Liver (tissue), 3 donors: ENCODE measurements at regions not wholly inside any gene's neighbourhood (a gene's known extent, or its start where the extent isn't known, plus 50 kb on each side); places are given as distances from the start of the nearest gene placed in this dataset.

Experiments used
- JUND ChIP-seq, 2 donors: IDR thresholded peaks; 2 replicates each; pipeline ENCODE4 v1.6.1; 2016; ENCODE audit warnings: antibody characterized with exemption in 2 of 2
- RAD21 ChIP-seq, 2 donors: IDR thresholded peaks; 2 replicates each; pipeline ENCODE4 v1.6.1; 2016; ENCODE audit warnings: antibody characterized with exemption in 2 of 2, mild to moderate bottlenecking in 2 of 2
- TF ChIP-seq, protein P1 (sequence below): fragments of 150-350 bp; IDR thresholded peaks from 2 replicates; pipeline ENCODE4 v1.5.1; 2017; ENCODE audit warnings: improper control_type of control experiment, low read depth, low read length; ENCODE audit not compliant: missing input control
- donor health status: healthy.
- donor health status: healthy.

GRCh38 chr5:171523781-171524180 is 104.3 kb downstream of the FGF18 start:
- TF ChIP-seq JUND (IDR thresholded peaks at IDR 0.05) (no peak), RAD21 (IDR thresholded peaks at IDR 0.05) (no peak)
- TF ChIP-seq, protein P1, sequence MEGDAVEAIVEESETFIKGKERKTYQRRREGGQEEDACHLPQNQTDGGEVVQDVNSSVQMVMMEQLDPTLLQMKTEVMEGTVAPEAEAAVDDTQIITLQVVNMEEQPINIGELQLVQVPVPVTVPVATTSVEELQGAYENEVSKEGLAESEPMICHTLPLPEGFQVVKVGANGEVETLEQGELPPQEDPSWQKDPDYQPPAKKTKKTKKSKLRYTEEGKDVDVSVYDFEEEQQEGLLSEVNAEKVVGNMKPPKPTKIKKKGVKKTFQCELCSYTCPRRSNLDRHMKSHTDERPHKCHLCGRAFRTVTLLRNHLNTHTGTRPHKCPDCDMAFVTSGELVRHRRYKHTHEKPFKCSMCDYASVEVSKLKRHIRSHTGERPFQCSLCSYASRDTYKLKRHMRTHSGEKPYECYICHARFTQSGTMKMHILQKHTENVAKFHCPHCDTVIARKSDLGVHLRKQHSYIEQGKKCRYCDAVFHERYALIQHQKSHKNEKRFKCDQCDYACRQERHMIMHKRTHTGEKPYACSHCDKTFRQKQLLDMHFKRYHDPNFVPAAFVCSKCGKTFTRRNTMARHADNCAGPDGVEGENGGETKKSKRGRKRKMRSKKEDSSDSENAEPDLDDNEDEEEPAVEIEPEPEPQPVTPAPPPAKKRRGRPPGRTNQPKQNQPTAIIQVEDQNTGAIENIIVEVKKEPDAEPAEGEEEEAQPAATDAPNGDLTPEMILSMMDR: no peak
